ENCODE measurements at regions not wholly inside any gene's neighbourhood (a gene's known extent, or its start where the extent isn't known, plus 50 kb on each side); places are given as distances from the start of the nearest gene placed in this dataset.
A peak's percentile ranks its signal among the peaks of the same experiment; 100 is the strongest.

DNA sequence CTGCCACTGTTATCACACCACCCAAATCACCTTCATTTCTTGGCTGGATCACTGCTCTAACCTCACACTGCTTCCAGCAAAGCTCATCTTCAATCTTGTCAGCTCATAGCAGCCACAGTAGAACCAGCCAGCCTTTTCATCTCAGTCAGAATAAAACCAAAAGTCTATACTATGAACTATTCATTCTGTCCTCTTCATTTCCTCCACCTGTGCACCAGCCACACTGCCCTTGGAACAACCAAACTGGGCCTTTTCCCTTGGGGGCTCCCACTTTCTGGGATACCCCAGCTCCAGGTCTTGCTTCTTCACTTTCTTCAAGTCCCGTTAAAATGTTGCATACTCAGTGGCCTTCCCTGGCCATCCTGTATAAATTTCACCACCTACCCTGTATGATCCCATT is 234.4 kb upstream of the DAAM1 start (continued):
- TF ChIP-seq, protein P1, sequence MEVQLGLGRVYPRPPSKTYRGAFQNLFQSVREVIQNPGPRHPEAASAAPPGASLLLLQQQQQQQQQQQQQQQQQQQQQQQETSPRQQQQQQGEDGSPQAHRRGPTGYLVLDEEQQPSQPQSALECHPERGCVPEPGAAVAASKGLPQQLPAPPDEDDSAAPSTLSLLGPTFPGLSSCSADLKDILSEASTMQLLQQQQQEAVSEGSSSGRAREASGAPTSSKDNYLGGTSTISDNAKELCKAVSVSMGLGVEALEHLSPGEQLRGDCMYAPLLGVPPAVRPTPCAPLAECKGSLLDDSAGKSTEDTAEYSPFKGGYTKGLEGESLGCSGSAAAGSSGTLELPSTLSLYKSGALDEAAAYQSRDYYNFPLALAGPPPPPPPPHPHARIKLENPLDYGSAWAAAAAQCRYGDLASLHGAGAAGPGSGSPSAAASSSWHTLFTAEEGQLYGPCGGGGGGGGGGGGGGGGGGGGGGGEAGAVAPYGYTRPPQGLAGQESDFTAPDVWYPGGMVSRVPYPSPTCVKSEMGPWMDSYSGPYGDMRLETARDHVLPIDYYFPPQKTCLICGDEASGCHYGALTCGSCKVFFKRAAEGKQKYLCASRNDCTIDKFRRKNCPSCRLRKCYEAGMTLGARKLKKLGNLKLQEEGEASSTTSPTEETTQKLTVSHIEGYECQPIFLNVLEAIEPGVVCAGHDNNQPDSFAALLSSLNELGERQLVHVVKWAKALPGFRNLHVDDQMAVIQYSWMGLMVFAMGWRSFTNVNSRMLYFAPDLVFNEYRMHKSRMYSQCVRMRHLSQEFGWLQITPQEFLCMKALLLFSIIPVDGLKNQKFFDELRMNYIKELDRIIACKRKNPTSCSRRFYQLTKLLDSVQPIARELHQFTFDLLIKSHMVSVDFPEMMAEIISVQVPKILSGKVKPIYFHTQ (CRISPR knock-in tag; IDR thresholded peaks at IDR 0.05) = no peak
- TF ChIP-seq, protein P2, sequence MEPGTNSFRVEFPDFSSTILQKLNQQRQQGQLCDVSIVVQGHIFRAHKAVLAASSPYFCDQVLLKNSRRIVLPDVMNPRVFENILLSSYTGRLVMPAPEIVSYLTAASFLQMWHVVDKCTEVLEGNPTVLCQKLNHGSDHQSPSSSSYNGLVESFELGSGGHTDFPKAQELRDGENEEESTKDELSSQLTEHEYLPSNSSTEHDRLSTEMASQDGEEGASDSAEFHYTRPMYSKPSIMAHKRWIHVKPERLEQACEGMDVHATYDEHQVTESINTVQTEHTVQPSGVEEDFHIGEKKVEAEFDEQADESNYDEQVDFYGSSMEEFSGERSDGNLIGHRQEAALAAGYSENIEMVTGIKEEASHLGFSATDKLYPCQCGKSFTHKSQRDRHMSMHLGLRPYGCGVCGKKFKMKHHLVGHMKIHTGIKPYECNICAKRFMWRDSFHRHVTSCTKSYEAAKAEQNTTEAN (CRISPR knock-in tag; IDR thresholded peaks at IDR 0.05) = no peak
- TF ChIP-seq, protein P3, sequence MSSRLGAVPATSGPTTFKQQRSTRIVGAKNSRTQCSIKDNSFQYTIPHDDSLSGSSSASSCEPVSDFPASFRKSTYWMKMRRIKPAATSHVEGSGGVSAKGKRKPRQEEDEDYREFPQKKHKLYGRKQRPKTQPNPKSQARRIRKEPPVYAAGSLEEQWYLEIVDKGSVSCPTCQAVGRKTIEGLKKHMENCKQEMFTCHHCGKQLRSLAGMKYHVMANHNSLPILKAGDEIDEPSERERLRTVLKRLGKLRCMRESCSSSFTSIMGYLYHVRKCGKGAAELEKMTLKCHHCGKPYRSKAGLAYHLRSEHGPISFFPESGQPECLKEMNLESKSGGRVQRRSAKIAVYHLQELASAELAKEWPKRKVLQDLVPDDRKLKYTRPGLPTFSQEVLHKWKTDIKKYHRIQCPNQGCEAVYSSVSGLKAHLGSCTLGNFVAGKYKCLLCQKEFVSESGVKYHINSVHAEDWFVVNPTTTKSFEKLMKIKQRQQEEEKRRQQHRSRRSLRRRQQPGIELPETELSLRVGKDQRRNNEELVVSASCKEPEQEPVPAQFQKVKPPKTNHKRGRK (CRISPR knock-in tag; IDR thresholded peaks at IDR 0.05; ENCODE audit: borderline replicate concordance) = no peak
- TF ChIP-seq TP53 (CRISPR knock-in tag; IDR thresholded peaks at IDR 0.05) (no peak), MYBL2 (CRISPR knock-in tag; IDR thresholded peaks at IDR 0.05) (no peak), ZNF423 (CRISPR knock-in tag; IDR thresholded peaks at IDR 0.05) (no peak)
- TF ChIP-seq, protein P4, sequence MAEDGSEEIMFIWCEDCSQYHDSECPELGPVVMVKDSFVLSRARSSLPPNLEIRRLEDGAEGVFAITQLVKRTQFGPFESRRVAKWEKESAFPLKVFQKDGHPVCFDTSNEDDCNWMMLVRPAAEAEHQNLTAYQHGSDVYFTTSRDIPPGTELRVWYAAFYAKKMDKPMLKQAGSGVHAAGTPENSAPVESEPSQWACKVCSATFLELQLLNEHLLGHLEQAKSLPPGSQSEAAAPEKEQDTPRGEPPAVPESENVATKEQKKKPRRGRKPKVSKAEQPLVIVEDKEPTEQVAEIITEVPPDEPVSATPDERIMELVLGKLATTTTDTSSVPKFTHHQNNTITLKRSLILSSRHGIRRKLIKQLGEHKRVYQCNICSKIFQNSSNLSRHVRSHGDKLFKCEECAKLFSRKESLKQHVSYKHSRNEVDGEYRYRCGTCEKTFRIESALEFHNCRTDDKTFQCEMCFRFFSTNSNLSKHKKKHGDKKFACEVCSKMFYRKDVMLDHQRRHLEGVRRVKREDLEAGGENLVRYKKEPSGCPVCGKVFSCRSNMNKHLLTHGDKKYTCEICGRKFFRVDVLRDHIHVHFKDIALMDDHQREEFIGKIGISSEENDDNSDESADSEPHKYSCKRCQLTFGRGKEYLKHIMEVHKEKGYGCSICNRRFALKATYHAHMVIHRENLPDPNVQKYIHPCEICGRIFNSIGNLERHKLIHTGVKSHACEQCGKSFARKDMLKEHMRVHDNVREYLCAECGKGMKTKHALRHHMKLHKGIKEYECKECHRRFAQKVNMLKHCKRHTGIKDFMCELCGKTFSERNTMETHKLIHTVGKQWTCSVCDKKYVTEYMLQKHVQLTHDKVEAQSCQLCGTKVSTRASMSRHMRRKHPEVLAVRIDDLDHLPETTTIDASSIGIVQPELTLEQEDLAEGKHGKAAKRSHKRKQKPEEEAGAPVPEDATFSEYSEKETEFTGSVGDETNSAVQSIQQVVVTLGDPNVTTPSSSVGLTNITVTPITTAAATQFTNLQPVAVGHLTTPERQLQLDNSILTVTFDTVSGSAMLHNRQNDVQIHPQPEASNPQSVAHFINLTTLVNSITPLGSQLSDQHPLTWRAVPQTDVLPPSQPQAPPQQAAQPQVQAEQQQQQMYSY (CRISPR knock-in tag; IDR thresholded peaks at IDR 0.05) = no peak
- TF ChIP-seq, protein P5, sequence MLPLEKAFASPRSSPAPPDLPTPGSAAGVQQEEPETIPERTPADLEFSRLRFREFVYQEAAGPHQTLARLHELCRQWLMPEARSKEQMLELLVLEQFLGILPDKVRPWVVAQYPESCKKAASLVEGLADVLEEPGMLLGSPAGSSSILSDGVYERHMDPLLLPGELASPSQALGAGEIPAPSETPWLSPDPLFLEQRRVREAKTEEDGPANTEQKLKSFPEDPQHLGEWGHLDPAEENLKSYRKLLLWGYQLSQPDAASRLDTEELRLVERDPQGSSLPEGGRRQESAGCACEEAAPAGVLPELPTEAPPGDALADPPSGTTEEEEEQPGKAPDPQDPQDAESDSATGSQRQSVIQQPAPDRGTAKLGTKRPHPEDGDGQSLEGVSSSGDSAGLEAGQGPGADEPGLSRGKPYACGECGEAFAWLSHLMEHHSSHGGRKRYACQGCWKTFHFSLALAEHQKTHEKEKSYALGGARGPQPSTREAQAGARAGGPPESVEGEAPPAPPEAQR (CRISPR knock-in tag; IDR thresholded peaks at IDR 0.05) = no peak

DNA sequence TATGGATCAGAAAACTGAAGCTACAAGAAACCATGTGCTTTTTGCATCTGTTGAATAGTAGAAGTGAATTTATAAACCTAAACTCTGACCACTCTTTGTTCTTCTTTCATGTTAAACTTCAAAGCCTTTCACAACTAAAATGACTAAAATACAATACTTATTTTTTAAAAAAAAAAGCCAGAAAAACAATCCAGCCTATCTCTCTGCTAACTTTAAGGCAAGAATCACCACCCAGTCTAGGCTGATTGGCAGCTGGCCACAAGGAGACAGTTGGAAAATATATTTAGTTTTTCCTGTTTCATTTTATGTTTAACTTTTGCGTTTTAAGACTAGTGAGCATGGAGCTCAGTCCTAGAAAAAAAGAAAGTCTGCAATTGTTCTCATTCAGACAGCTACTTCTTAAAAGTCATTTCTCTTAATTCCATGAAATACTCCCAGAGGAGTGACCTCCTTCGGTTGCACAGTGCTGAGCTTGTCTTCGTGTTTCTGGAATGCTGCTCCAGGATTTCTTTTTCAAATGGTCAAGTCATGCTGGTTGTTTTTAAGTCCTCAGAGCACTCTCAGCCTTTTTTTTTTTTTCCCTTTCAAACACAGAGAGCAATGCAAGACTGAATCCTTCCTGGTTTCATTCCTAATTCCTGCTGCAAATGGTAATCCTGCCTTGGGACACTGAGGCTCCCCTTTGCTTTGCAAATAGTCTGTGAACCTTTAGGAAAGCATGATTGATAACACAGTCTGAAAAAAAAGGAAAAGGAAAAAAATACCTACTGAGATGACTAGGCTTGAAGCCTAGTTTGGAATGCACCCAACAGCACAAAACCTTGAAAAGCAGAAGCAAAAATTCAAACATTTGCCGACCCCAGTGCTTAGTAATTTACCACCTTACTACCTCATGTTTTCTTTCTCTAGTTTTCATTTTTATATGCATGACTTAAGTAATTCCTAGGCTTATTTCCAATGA is 233.3 kb upstream of the DAAM1 start:
- POLR2A ChIA-PET = interaction anchor here (0.7 kb wide), 1 partner anchor 30 kb away, joined by 3 read pairs; no protein-coding TSS in a partner anchor
- CTCF ChIA-PET = interaction anchor here (0.9 to 1.0 kb wide), 3 partner anchors 9 to 63 kb away, joined by 3 to 5 read pairs (median 3); no protein-coding TSS in a partner anchor
- Mint-ChIP-seq H3K27me3 (ENCODE audit: low read depth) (no peaks in the 10 kb centered on the region), H3K4me1 (peaks cover 26% of the 10 kb centered on the region), H3K4me3 (no peak overlapping the region), H3K36me3 (peaks cover 4% of the 10 kb centered on the region), H3K27ac (peak overlapping the region; percentile 92), H3K9me3 (peaks cover 24% of the 10 kb centered on the region)
- no peak for TF ChIP-seq ELF4 (CRISPR knock-in tag; IDR thresholded peaks at IDR 0.05; ENCODE audit: low read depth)
- ATAC-seq (peak; percentile 83), DNase-seq (ENCODE audit: low spot score) (no peak)
